ENCODE measurements at regions not wholly inside any gene's neighbourhood (a gene's known extent, or its start where the extent isn't known, plus 50 kb on each side); places are given as distances from the start of the nearest gene placed in this dataset.

DNA sequence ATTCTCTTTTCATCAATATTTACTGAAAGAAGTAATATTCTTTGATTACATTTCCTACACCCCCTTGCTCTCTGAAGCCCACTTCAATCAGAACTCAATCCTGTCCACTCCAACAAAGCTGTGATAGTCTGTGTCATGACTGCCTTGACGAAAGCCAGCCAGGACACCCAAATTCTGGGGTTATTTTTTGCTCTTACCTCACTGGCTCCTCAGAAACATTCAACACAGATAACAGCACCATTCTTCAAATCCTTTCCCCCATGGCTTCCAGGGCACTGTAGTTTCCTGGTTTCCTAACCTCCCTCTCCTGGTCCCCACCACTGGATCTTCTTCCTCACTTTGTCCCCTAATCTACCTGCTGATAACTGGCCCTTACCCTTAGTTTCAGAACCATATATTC, 106.1 kb upstream of the FER start:
- DNase-seq: no peak
- TF ChIP-seq POLR2AphosphoS5 (IDR thresholded peaks at IDR 0.05) (no peak), POLR2A (IDR thresholded peaks at IDR 0.05) (no peak), EP300 (IDR thresholded peaks at IDR 0.05) (no peak)
- TF ChIP-seq, protein P1, sequence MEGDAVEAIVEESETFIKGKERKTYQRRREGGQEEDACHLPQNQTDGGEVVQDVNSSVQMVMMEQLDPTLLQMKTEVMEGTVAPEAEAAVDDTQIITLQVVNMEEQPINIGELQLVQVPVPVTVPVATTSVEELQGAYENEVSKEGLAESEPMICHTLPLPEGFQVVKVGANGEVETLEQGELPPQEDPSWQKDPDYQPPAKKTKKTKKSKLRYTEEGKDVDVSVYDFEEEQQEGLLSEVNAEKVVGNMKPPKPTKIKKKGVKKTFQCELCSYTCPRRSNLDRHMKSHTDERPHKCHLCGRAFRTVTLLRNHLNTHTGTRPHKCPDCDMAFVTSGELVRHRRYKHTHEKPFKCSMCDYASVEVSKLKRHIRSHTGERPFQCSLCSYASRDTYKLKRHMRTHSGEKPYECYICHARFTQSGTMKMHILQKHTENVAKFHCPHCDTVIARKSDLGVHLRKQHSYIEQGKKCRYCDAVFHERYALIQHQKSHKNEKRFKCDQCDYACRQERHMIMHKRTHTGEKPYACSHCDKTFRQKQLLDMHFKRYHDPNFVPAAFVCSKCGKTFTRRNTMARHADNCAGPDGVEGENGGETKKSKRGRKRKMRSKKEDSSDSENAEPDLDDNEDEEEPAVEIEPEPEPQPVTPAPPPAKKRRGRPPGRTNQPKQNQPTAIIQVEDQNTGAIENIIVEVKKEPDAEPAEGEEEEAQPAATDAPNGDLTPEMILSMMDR (IDR thresholded peaks at IDR 0.05): no peak
- H3K27me3 ChIP-seq: no peaks in the 10 kb centered on the region
- no peak overlapping the region for H3K4me3 ChIP-seq
- no peak for ATAC-seq (ENCODE audit: low FRiP score in 2 of 2)
- H3K27ac ChIP-seq: no peak overlapping the region
- H3K4me1 ChIP-seq: peaks cover 0 to 6% (median 4%) of the 10 kb centered on the region in 4 donors
- H3K9me3 ChIP-seq: no peaks in the 10 kb centered on the region
- WGBS, 2 donors: 76 to 88% methylated on average over 1 of the region's 1 CpG
- H3K36me3 ChIP-seq: no peaks in the 10 kb centered on the region

DNA sequence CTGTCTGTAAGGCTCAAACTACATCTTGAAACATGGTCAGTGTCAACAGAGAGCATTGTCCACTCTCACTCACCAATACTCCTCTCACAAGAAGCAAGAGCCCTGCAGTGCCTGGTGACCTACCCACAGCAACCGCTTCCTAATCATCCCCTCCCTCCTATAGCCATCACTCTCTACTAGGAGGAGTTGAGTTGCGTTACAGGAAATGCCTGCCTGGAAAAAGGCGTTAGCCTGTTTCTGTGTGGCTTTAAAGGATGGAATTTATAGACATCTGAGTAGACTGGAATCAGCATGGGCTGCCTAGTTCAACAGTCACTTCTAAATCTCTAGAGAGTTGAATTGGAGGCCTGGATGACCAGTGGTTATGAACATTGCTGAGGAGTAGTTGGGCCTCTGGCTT, 108.3 kb upstream of the FER start:
- no peak for DNase-seq
- 75 to 83% methylated on average over 3 of the region's 3 CpGs for WGBS, 2 donors
- Histone ChIP-seq H3K27ac (no peak overlapping the region), H3K9me3 (no peaks in the 10 kb centered on the region), H3K4me1 (peaks cover 0 to 6% (median 4%) of the 10 kb centered on the region in 4 donors), H3K4me3 (no peak overlapping the region), H3K27me3 (no peaks in the 10 kb centered on the region), H3K36me3 (no peaks in the 10 kb centered on the region)
- no peak for ATAC-seq (ENCODE audit: low FRiP score in 2 of 2)
- TF ChIP-seq POLR2A (IDR thresholded peaks at IDR 0.05): no peak
- no peak for TF ChIP-seq POLR2AphosphoS5 (IDR thresholded peaks at IDR 0.05)
- TF ChIP-seq EP300 (IDR thresholded peaks at IDR 0.05): no peak
- TF ChIP-seq, protein P1 (IDR thresholded peaks at IDR 0.05): no peak

DNA sequence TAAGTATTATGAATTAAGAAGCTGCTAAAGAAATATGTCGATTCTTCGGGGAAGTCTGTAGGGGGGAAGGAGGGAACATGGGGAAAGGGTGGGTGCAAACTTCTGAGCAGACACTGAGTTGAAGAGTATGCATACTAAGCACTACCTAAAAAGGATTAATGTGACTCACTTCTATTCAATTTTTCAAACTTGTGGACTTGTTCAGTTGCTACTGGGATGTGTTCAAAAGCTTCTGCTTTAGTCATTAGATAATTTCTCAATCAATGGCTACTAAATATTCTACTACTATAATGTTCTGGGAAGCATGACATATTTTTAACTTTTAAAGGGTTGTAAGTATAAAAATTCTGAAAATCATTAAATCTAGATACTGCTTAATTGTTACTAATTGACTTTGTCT, 109.7 kb upstream of the FER start:
- Histone ChIP-seq H3K27ac (no peak overlapping the region), H3K4me1 (peaks cover 0 to 6% (median 4%) of the 10 kb centered on the region in 4 donors), H3K4me3 (no peak overlapping the region), H3K9me3 (no peaks in the 10 kb centered on the region), H3K36me3 (no peaks in the 10 kb centered on the region), H3K27me3 (no peaks in the 10 kb centered on the region)
- no peak for DNase-seq
- 89 to 90% methylated on average over 2 of the region's 2 CpGs for WGBS, 2 donors
- TF ChIP-seq, protein P1 (IDR thresholded peaks at IDR 0.05): no peak
- TF ChIP-seq POLR2AphosphoS5 (IDR thresholded peaks at IDR 0.05): no peak
- no peak for TF ChIP-seq POLR2A (IDR thresholded peaks at IDR 0.05)
- TF ChIP-seq EP300 (IDR thresholded peaks at IDR 0.05): no peak
- no peak for ATAC-seq (ENCODE audit: low FRiP score in 2 of 2)

DNA sequence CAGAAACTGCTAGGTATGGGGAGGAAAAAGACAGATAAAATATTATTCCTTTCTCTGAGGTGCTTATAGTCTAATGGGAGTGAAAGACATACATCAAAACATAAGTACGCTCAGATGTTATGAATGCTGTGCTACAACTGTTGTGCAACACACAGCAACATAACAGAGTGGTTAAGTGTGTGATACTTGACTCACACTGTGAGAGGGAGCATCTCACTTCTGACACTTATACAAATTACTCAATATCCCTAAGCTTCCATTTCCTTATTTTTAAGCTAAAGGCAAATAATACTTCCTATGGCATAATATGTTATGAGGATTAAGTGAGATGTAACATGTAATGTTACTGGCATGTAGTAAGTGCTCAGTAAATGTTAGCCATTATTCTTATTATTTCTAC, 110.6 kb upstream of the FER start:
- 63 to 68% methylated on average over 1 of the region's 1 CpG for WGBS, 2 donors
- H3K4me1 ChIP-seq: peaks cover 0 to 2% (median 1%) of the 10 kb centered on the region in 4 donors
- TF ChIP-seq EP300 (IDR thresholded peaks at IDR 0.05) (no peak), POLR2A (IDR thresholded peaks at IDR 0.05) (no peak), POLR2AphosphoS5 (IDR thresholded peaks at IDR 0.05) (no peak)
- TF ChIP-seq, protein P1 (IDR thresholded peaks at IDR 0.05): no peak
- H3K27ac ChIP-seq: no peak overlapping the region
- DNase-seq: no peak
- no peak for ATAC-seq (ENCODE audit: low FRiP score in 2 of 2)
- no peaks in the 10 kb centered on the region for H3K9me3 ChIP-seq
- no peak overlapping the region for H3K4me3 ChIP-seq
- H3K36me3 ChIP-seq: no peaks in the 10 kb centered on the region
- no peaks in the 10 kb centered on the region for H3K27me3 ChIP-seq

DNA sequence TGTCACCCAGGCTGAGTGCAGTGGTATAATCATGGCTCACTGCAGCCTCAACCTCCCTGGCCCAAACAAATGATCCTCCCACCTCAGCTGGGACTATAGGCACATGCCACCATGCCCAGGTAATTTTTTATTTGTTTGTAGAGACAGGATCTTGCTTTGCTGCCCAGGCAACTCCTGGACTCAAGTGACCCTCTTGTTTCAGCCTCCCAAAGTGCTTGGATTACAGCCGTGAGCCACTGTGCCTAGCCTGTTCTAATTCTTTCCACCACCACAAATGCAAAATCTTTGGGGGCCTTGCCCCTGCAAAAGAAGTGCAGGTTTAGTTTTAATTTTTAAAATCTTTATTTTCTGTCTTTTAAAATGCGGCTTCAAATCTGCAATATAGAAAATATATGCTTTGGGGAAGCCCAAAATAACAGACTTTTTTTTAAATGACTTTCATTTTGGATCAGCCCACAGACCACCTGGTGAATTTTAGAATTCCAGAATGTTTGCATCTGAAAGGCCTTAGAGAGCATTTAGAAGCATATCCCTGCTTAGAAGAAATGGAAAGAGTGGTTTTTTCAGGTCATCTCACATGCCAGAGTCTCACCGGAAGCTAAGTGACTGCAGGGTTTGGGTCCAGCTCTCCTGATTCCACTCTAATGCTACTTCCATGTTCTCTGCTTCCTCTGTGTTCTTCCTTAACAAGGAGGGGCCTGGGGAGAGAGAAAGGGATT, 111.4 kb upstream of the FER start:
- Histone ChIP-seq H3K4me1 (no peaks in the 10 kb centered on the region), H3K9me3 (no peaks in the 10 kb centered on the region), H3K4me3 (no peak overlapping the region), H3K27me3 (no peaks in the 10 kb centered on the region), H3K27ac (no peak overlapping the region), H3K36me3 (no peaks in the 10 kb centered on the region)
- TF ChIP-seq EP300 (IDR thresholded peaks at IDR 0.05): no peak
- 86 to 95% methylated on average over 3 of the region's 3 CpGs for WGBS, 2 donors
- DNase-seq (no peak), ATAC-seq (ENCODE audit: low FRiP score in 2 of 2) (no peak)
